NCI-H1092 (cell line): ENCODE measurements at regions not wholly inside any gene's neighbourhood (a gene's known extent, or its start where the extent isn't known, plus 50 kb on each side); places are given as distances from the start of the nearest gene placed in this dataset.

Source experiments
- DNase-seq: peaks from one replicate; lab custom pipeline; 2025; lab: John Stamatoyannopoulos, UW

GRCh38 chr6:15801912-15802311, 139.1 kb upstream of the DTNBP1 start:
- no peak for DNase-seq

GRCh38 chr6:15800841-15801617, 138.2 kb upstream of the DTNBP1 start:
- DNase-seq, result no peak

- DNase-seq, result no peak
These were observed 135.9 kb upstream of the DTNBP1 start for GRCh38 chr6:15798533-15799255.

- no peak for DNase-seq
These were observed 134.0 kb upstream of the DTNBP1 start for GRCh38 chr6:15796844-15797243.

- DNase-seq, result no peak
These were observed 133.4 kb upstream of the DTNBP1 start for GRCh38 chr6:15796130-15796771.

- DNase-seq, result no peak
These were observed 131.0 kb upstream of the DTNBP1 start for GRCh38 chr6:15793826-15794225.

- DNase-seq, result no peak
These were observed 130.5 kb upstream of the DTNBP1 start for GRCh38 chr6:15793288-15793687.

- no peak for DNase-seq
These were observed 130.0 kb upstream of the DTNBP1 start for GRCh38 chr6:15792842-15793241.

GRCh38 chr6:15791448-15792181, 128.8 kb upstream of the DTNBP1 start:
- no peak for DNase-seq

GRCh38 chr6:15790116-15790515, 127.3 kb upstream of the DTNBP1 start:
- no peak for DNase-seq

GRCh38 chr6:15786846-15787245, 124.0 kb upstream of the DTNBP1 start:
- no peak for DNase-seq

- DNase-seq, result no peak
These were observed 120.7 kb upstream of the DTNBP1 start for GRCh38 chr6:15783484-15783883.

GRCh38 chr6:15781890-15782289, 119.1 kb upstream of the DTNBP1 start:
- no peak for DNase-seq

GRCh38 chr6:15781333-15781732, 118.5 kb upstream of the DTNBP1 start:
- no peak for DNase-seq

- DNase-seq, result no peak
These were observed 117.6 kb upstream of the DTNBP1 start for GRCh38 chr6:15780437-15780836.

- DNase-seq, result no peak
These were observed 116.9 kb upstream of the DTNBP1 start for GRCh38 chr6:15779726-15780125.

GRCh38 chr6:15776458-15776980, 113.7 kb upstream of the DTNBP1 start:
- no peak for DNase-seq

- DNase-seq, result no peak
These were observed 112.9 kb upstream of the DTNBP1 start for GRCh38 chr6:15775741-15776140.

- DNase-seq, result no peak
These were observed 112.3 kb upstream of the DTNBP1 start for GRCh38 chr6:15775076-15775634.

GRCh38 chr6:15773806-15774410, 111.1 kb upstream of the DTNBP1 start:
- DNase-seq, result no peak
